ENCODE measurements at regions not wholly inside any gene's neighbourhood (a gene's known extent, or its start where the extent isn't known, plus 50 kb on each side); places are given as distances from the start of the nearest gene placed in this dataset.

DNA sequence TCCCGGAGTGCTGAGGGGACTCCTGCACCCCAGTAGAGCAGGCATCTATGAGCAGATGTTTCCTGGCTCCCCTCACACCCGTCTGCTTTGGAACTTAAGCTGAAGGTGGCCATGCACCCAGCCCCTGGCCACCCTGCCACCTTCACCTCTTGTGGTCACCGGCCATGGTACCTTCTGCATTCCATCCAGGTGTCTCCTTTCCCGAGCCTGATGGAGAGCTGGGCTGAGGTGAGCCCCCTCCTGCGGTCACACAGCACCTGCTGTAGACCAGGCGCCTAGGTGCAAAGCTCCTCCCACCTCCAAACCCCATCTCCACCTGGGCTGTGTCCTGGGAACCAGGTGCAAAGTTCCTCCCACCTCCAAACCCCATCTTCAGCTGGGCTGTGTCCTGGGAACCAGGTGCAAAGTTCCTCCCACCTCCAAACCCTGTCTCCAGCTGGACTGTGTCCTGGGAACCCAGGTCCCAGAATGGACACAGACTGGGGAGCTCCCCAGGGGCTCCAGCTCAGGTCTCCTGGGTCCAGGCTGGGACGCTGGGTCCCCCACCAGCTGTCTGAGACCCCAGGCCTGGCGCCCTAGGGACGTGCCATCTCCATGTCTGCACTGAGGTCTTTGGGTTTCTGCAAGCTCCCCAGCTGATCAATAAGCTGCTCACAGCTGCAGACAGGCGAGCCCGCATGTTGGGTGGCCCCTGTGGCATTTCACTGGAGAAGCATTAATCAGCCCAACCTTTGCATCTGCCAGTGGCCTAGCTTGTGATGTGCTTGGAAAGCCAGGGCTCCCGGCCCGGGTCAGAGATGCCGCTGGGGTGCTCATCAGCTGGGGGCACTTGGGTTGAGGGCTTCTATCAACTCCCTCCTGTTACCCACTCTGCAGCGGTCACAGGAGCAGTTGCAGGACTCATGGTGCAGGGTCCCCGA, 61.2 kb upstream of the INPP5A start:
- no peak for TF ChIP-seq POLR2A (IDR thresholded peaks at IDR 0.05)
- TF ChIP-seq, protein P1, sequence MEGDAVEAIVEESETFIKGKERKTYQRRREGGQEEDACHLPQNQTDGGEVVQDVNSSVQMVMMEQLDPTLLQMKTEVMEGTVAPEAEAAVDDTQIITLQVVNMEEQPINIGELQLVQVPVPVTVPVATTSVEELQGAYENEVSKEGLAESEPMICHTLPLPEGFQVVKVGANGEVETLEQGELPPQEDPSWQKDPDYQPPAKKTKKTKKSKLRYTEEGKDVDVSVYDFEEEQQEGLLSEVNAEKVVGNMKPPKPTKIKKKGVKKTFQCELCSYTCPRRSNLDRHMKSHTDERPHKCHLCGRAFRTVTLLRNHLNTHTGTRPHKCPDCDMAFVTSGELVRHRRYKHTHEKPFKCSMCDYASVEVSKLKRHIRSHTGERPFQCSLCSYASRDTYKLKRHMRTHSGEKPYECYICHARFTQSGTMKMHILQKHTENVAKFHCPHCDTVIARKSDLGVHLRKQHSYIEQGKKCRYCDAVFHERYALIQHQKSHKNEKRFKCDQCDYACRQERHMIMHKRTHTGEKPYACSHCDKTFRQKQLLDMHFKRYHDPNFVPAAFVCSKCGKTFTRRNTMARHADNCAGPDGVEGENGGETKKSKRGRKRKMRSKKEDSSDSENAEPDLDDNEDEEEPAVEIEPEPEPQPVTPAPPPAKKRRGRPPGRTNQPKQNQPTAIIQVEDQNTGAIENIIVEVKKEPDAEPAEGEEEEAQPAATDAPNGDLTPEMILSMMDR (IDR thresholded peaks at IDR 0.05): no peak
- no peak for TF ChIP-seq EP300 (IDR thresholded peaks at IDR 0.05)
- TF ChIP-seq POLR2AphosphoS5 (IDR thresholded peaks at IDR 0.05): no peak
- no peak overlapping the region for H3K4me3 ChIP-seq
- H3K36me3 ChIP-seq: no peaks in the 10 kb centered on the region
- intact Hi-C loops (cut with DNase I; ENCODE audit: low total_unique reads): no loop called here
- H3K4me1 ChIP-seq: no peaks in the 10 kb centered on the region
- H3K9me3 ChIP-seq: no peaks in the 10 kb centered on the region
- H3K27me3 ChIP-seq: peaks cover 0 to 27% (median 0%) of the 10 kb centered on the region in 3 donors
- 73 to 82% (median 78%) methylated on average over 10 to 16 of the region's 16 CpGs for WGBS, 5 donors
- no peak for DNase-seq
- no peak overlapping the region for H3K27ac ChIP-seq

DNA sequence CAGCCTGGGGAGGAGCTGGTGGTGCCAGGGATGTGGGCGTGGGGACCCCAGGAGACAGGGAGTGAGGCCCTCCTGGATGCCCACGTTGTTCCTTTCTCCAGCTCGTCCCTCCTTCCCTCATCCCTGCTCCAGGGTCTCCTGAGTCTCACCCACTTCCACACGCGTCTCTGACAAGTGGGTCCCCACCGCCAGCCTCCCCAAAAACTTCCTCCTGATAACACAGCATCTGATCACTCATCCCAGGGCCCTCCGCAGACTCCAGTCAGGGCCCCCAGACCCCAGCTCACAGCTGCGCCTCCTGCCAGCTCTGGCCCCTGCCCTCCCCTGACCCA, 60.6 kb upstream of the INPP5A start:
- Histone ChIP-seq H3K4me1 (peaks cover 0 to 5% (median 3%) of the 10 kb centered on the region in 4 donors), H3K36me3 (no peaks in the 10 kb centered on the region), H3K27me3 (peaks cover 0 to 27% (median 0%) of the 10 kb centered on the region in 3 donors), H3K9me3 (no peaks in the 10 kb centered on the region), H3K27ac (no peak overlapping the region), H3K4me3 (no peak overlapping the region)
- no peak for DNase-seq
- TF ChIP-seq, protein P1 (IDR thresholded peaks at IDR 0.05): no peak
- TF ChIP-seq EP300 (IDR thresholded peaks at IDR 0.05) (no peak), POLR2AphosphoS5 (IDR thresholded peaks at IDR 0.05) (no peak), POLR2A (IDR thresholded peaks at IDR 0.05) (no peak)
- 79 to 85% (median 81%) methylated on average over 7 to 8 of the region's 8 CpGs for WGBS, 5 donors
- intact Hi-C loops (cut with DNase I; ENCODE audit: low total_unique reads): no loop called here

DNA sequence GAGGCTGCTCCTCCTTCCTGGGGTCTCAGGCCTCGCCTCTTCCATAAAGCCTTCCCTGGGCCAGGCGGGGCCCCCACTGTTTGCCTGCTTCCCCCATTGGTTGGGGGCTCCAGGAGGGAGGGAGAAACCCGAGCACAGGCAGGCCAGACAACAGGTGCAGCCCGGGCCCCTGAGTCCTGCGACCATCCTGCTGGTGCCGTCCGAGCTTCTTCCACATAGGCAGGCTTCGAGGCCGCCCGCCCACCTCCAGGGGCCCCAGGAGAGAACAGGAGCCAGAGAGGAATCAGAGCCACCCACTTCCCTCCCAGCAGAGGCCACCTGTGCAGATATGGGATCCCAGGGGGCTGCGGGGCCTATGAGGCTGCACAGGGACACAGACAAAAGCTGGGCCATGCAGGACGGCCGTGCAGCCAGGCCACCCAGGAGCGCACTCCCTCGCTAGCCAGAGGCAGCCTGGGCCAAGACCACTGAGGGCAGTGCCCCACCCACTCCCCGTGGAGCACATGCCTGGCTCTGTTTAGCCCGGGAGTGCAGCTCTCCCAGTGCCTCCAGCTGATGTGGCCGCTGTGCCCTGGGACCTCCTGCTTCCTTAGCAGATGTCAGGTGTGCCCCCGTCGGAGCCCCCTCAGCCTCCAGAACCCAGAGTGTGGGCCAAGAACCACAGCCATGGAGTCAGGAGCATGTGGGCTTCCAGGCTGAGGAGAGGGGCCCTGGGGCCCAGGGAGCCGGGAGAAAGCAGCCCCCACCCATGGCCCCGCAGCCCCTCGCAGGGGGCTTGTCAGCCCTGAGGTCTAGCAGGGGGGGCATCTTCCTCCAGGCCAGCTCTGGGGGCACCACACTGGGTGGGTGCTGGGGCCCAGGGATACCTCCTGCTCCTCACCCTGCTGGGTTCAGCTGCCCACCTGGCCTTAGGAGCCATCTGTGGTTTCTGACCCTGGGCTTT, 59.9 kb upstream of the INPP5A start:
- intact Hi-C loops (cut with DNase I; ENCODE audit: low total_unique reads): no loop called here
- H3K4me1 ChIP-seq: peaks cover 0 to 12% (median 3%) of the 10 kb centered on the region in 4 donors
- TF ChIP-seq POLR2AphosphoS5 (IDR thresholded peaks at IDR 0.05): no peak
- TF ChIP-seq POLR2A (IDR thresholded peaks at IDR 0.05): no peak
- TF ChIP-seq, protein P1 (IDR thresholded peaks at IDR 0.05): no peak
- no peak for TF ChIP-seq EP300 (IDR thresholded peaks at IDR 0.05)

DNA sequence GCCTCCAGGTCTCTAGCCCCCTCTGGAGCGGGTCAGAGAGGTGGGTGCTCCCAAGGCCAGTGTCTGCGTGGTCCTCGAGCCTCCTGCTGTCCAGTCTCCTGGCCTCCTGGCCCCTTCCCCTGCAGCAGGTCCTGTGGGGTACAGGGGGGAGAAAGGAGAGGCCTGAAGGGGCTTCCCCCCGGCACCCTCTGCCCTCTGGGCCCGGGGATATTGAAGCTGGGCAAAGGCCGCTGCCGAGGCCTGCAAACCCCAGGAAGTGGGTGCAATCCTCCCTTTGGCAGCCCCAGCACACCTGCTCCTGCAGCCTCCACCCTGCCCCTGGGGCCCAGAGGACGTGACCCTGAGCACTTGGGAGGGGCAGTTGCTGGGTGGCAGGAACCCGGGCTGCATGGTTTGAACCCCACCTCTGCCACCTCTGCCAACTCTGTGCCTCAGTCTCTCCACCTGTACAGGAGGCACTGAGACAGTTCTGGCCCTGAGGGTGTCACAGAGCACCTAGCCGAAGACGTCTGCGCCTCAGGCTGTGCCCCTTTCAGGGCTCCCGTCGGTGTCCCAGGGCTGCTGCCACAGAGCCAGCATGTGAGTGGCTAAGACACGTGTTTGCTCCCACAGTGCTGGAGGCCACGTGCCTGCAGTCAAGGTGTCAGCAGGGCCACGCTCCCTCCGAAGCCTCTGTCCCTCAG, 59.1 kb upstream of the INPP5A start:
- Histone ChIP-seq H3K36me3 (no peaks in the 10 kb centered on the region), H3K4me1 (peaks cover 0 to 14% (median 3%) of the 10 kb centered on the region in 4 donors), H3K27ac (no peak overlapping the region), H3K4me3 (no peak overlapping the region), H3K9me3 (no peaks in the 10 kb centered on the region), H3K27me3 (peaks cover 0 to 27% (median 0%) of the 10 kb centered on the region in 3 donors)
- DNase-seq: no peak
- TF ChIP-seq EP300 (IDR thresholded peaks at IDR 0.05) (no peak), POLR2A (IDR thresholded peaks at IDR 0.05) (no peak), POLR2AphosphoS5 (IDR thresholded peaks at IDR 0.05) (no peak)
- TF ChIP-seq, protein P1 (IDR thresholded peaks at IDR 0.05): no peak
- 72 to 88% (median 80%) methylated on average over 15 to 18 of the region's 18 CpGs for WGBS, 5 donors
- intact Hi-C loops (cut with DNase I; ENCODE audit: low total_unique reads): no loop called here

More for the DNA sequence above, 59.9 kb upstream of the INPP5A start:
- Histone ChIP-seq H3K4me3 (no peak overlapping the region), H3K9me3 (no peaks in the 10 kb centered on the region), H3K27ac (no peak overlapping the region), H3K36me3 (no peaks in the 10 kb centered on the region), H3K27me3 (peaks cover 0 to 27% (median 0%) of the 10 kb centered on the region in 3 donors)
- DNase-seq: no peak
- WGBS, 5 donors: 66 to 90% (median 77%) methylated on average over 9 to 23 of the region's 23 CpGs
